ENCODE measurements at regions not wholly inside any gene's neighbourhood (a gene's known extent, or its start where the extent isn't known, plus 50 kb on each side); places are given as distances from the start of the nearest gene placed in this dataset.
"Not testable (repeated sequence)": the region's sequence is repeated elsewhere in the genome, so short reads cannot be mapped to it uniquely, and the experiment has no call there.

GRCh38 chr16:17017442-17017841, 453.3 kb downstream of the XYLT1 start:
- no peak for FAIRE-seq

GRCh38 chr16:17018585-17018939, 452.2 kb downstream of the XYLT1 start:
- FAIRE-seq = no peak

- no peak for FAIRE-seq
Observed at GRCh38 chr16:17019366-17019765, 451.4 kb downstream of the XYLT1 start.

GRCh38 chr16:17023606-17024005, 447.2 kb downstream of the XYLT1 start:
- no peak for FAIRE-seq

DNA sequence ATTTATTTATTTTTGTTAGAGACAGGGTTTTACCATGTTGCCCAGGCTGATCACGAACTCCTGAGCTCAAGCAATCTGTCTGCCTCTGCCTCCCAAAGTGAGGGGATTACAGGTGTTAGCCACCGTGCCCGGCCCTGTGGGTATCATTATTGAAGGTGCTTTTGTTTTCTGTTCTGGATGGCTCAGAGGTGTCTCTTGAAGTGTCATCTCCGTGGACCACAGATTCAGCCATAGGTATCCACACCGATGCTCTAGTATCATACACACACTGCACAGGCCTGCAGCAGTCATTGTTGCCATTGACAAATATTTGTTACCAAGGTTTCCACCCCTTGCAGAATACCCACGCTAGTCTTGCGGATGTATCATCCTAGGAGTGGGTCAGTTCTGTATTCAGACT, 446.2 kb downstream of the XYLT1 start:
- no peak for FAIRE-seq

- FAIRE-seq = no peak
Observed at GRCh38 chr16:17026600-17027242, 444.0 kb downstream of the XYLT1 start.

- no peak for FAIRE-seq
Observed at GRCh38 chr16:17027488-17028129, 443.2 kb downstream of the XYLT1 start.

DNA sequence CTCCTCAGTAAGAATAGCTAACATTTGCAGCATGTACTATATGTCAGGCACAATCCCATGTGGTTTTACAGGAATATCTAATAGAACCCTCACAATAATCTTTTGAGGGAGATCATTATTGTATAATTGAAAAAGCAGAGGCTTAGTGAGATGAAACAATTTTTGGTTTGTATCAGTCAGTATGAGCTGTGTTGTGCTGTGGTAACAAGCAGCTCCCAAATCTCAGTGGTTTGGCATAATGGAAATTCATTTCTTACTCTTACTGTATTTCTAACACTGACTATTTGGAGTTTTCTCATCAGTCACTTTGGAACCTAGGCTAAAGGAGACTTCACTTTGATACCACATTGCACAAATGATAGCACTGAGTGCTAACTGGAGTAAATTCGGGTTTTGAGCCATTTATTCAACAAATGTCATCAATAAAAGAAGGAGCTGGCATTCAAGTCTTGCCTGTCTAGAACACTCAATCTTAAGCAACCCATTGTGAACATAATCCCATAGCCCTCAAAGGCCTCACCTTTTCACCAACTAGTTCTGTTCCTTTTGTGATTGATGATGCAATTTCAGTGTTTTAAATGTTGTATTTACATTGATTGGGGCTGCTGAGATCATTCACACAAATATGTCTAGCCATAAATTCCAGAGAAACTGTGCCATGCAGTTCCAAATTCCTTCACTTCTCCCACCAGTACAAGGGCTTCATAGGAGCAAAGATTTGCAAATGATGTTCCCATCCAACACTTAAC, 441.0 kb downstream of the XYLT1 start:
- no peak for FAIRE-seq

GRCh38 chr16:17031484-17032268, 439.1 kb downstream of the XYLT1 start:
- no peak for FAIRE-seq

GRCh38 chr16:17032332-17032731, 438.4 kb downstream of the XYLT1 start:
- no peak for FAIRE-seq

GRCh38 chr16:17034477-17035252, 436.1 kb downstream of the XYLT1 start:
- no peak for FAIRE-seq

DNA sequence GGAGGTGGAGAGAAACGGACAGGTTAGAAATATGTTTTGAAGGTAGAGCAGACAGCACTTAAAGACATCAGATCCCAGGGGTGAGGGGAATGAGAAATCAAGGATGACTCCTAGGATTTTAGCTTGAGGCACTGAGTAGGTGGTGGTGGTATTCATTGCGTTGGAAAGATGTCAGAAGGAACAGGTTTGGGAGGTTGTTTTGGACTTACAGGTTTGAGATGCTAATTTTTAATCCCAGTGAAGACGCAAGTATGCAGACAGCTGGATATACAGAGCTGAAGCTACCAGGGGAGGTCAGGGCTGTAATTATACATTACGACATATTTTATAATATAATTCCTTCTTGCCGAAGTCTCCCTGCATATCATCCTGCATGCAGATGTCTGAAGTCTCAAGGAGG, 433.3 kb downstream of the XYLT1 start:
- no peak for FAIRE-seq

GRCh38 chr16:17038415-17038814, 432.3 kb downstream of the XYLT1 start:
- no peak for FAIRE-seq

DNA sequence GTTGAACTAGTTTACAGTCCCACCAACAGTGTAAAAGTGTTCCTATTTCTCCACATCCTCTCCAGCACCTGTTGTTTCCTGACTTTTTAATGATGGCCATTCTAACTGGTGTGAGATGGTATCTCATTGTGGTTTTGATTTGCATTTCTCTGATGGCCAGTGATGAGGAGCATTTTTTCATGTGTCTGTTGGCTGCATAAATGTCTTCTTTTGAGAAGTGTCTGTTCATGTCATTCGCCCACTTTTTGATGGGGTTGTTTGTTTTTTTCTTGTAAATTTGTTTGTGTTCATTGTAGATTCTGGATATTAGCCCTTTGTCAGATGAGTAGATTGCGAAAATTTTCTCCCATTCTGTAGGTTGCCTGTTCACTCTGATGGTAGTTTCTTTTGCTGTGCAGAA, 421.7 kb downstream of the XYLT1 start:
- not testable (repeated sequence) for FAIRE-seq

- no peak for FAIRE-seq
Observed at GRCh38 chr16:17050468-17050867, 420.3 kb downstream of the XYLT1 start.

Measured in G401.6 (cell line).